ENCODE measurements at regions not wholly inside any gene's neighbourhood (a gene's known extent, or its start where the extent isn't known, plus 50 kb on each side); places are given as distances from the start of the nearest gene placed in this dataset.

GRCh38 chr18:51603111-51603510 is 405.6 kb upstream of the MEX3C start:
- no peak for DNase-seq

DNA sequence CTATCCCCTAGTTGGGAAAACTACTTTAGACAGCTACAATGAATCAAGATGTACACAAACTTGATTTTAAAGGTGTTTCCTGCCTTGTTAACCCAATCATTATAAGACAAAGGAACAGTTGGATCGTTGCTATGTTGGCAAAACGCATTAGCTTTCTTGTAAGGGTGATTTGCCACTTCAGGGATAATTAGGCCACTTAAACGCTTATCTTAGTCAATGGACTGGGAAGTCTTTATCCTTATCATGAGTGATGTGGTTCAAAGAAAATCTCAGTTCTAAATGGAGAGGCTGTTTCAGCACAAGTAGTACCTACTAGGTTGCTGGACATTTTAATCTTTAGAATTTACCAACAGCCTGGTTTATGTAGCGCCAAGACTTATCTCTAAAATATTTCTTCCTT is 406.1 kb upstream of the MEX3C start:
- no peak for DNase-seq

DNA sequence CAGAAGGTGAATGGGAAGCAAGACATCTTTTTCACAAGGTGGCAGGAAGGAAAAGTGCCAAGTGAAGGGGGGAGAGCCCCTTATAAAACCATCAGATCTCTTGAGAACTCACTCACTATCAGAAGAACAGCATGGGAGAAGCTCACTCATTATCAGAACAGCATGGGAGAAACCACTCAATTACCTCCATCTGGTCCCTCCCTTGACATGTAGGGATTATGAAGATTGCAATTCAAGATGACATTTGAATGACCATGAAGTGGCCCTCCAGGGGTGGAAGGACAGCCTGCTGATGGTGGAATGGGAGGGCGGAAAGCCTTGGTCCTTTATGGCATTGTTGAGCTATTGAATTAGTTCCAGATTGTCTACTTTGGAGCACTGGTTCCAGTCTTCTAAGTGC is 413.0 kb upstream of the MEX3C start:
- DNase-seq: no peak

- no peak for DNase-seq
These were observed 413.8 kb upstream of the MEX3C start for GRCh38 chr18:51611326-51611725.

- no peak for DNase-seq
These were observed 416.6 kb upstream of the MEX3C start for GRCh38 chr18:51614033-51614432.

DNA sequence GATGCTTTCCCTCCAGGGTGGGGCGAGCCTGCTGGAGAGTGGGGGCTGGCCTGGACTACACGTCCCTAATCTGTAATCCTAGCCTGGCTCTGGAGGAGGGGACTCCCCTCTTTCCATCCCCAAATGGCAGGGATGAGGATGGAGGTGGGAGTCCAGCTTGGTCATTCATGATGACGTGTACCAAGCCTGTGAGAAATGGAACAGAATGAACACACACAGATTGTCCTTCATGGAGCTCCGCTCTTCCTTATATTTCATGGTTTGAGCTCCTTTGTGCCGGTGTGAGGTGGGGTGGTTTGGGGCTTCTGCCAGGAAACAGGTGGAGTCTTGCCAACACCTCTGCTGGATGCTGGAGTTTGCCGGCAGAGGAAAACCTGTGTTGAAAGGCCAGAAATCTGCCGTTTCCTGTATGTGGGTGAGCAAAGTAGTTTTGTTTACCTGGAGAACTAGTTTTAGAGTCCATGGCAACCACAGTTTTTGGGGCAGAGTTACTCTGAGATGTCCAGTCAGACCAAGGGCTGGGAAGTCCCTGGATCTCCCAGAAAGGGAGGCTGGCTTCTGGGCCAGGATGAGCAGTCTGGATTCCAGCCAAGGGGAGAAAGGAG is 417.6 kb upstream of the MEX3C start:
- DNase-seq: no peak

DNA sequence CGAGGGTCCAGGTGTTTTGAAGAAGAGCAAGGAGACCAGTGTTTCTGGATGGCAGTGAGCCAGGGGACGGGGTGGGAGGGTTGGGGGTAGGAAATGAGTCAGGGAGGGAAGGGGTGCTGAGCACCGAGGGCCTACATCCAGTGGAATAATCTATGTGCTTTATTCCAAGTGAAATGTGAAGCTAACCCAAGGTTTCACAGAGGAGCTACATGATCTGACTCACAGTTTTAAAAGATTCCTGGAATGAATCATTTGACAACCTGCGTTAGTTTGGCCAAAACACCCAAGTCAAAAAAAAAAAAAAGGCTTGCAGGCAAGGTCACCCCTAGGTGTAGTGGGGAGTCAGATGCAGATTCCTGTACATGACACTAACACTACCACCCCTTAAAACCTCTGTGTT is 419.7 kb upstream of the MEX3C start:
- DNase-seq: no peak

GRCh38 chr18:51617572-51618260 is 420.2 kb upstream of the MEX3C start:
- DNase-seq: no peak

DNA sequence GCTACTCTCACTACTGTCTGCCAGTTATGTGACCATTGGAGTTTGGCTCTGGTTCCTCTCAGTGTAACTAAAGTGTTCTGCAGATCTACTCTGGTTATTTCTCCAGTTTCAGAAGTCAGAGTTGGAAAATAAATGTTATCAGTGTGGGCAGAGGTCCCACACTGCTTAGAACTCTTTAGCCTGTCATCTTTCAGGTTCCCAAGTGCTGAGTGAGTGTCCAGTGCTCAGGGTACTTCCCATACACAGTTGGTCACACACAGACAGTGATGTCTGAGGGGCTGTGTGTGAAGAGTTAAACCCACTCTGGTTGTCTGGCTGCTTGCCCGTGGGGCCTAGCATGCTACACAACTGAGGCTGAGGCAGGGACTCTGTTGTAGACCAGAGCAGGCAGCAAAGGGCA is 421.8 kb upstream of the MEX3C start:
- DNase-seq: no peak

GRCh38 chr18:51621113-51621863 is 423.8 kb upstream of the MEX3C start:
- peak; percentile 67 for DNase-seq

DNA sequence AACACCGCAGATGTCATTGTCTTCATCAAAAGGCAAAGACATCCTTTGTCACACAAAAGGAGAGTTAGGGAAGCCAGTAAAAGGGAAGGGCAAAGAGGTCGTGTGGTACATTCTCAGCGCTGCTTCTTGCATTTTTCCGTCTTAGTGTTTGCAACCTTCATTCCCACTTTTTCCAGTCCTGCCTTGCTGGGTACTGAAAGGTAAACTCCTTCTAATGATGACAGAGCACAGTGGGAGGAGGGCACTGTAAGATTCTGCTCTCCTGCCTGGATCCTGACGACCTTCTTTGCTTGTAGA is 424.3 kb upstream of the MEX3C start:
- DNase-seq: no peak

DNA sequence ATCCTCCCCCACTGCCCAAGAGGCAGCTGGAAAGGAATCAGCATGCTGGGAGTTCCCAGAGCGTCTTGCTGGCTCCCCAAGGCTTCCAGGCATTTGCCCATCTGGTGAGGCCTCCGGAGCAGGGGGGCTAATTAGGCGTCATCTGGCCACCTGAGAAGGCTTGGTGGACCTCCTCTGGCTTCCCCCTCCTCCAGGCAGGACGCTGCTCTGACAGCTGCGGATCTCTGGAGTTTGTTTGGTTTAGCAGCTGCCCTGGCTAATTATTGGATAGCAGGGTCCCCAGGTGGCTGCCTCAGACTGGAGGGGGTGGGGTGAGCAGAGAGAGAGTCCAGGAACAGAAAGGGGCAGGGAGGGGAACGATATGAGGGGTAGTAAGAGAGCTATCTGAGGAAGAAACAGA is 425.2 kb upstream of the MEX3C start:
- no peak for DNase-seq

- DNase-seq: no peak
These were observed 426.2 kb upstream of the MEX3C start for GRCh38 chr18:51623653-51624052.

DNA sequence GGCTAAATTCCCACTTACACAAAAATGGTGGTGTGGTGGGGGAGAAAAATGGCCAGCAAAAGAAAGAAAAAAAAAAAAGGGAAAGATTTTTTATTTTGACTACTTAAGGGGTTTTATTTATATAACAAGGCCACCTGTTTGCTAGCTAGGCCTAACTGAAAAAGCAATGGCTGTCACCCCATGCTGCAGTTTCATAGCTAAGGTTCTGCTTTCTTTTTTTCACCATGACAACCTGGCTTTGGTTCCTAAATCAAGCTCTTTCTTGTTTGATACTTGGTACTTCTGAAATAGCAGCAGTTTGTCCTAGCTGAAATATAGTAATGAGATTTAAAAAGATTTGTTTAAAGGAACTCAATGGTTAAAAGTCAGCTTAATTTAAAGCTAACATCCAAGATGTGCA is 433.2 kb upstream of the MEX3C start:
- no peak for DNase-seq

DNA sequence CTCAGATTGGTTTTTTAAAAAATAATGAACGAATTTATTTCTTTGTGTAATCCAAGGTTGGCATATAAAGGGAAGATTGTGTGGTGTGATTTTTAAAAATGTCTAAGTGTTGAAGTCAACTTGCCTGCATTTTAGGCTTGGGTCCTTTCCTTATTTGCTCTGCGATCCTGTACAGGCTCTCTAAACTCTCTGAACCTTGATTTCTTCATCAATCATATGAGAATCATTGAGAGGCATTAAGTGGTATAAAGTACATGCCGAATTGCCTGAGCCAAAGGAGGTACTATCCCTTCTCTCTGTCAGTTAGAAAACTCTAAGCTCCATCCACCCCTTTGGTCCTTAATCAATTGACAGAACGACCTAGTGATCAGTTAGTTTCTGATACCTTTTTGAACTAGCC is 440.4 kb upstream of the MEX3C start:
- DNase-seq: no peak

- DNase-seq: no peak
These were observed 442.1 kb upstream of the MEX3C start for GRCh38 chr18:51639541-51639940.

DNA sequence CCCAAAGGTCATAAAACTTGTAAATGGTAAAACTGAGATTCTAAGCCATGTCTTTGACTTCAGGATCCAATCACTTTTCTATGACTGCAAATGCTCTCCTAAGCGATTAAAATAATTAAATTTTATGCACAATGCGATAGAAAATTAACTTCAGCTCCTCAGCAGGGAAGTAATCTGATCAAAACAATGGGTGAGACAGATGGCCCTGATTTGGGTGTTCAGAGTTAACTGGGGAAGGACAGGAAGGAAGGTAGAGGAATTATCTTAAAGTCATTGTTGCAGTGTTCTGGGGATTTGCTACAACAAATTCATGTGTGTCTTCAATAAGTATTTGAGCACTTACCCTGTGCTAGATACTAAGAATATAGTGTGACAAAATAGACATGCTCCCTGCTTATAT is 446.0 kb upstream of the MEX3C start:
- no peak for DNase-seq

- no peak for DNase-seq
These were observed 448.1 kb upstream of the MEX3C start for GRCh38 chr18:51645607-51646006.

DNA sequence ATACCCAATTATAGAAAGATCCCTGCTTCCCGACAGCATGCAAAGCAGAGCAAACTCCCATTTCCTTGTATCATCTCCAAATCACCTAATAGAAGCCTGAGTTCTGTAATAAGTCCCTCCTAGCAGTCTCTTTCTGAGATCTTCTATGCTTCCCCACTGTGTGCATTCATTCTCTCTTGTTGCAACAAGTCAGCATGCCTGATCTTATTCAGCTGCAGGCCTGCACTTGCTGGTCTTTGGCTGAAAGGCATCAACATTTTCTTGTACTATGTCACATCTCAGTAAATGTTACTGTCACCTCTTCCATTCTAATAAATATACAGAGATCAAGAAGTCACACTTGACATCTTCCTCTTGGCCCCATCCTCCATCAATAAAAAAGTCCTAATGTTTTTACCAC is 449.9 kb upstream of the MEX3C start:
- DNase-seq: no peak

GRCh38 chr18:51647942-51648341 is 450.5 kb upstream of the MEX3C start:
- DNase-seq: no peak

GRCh38 chr18:51649796-51650195 is 452.3 kb upstream of the MEX3C start:
- DNase-seq: no peak

- no peak for DNase-seq
These were observed 454.3 kb upstream of the MEX3C start for GRCh38 chr18:51651761-51652160.

DNA sequence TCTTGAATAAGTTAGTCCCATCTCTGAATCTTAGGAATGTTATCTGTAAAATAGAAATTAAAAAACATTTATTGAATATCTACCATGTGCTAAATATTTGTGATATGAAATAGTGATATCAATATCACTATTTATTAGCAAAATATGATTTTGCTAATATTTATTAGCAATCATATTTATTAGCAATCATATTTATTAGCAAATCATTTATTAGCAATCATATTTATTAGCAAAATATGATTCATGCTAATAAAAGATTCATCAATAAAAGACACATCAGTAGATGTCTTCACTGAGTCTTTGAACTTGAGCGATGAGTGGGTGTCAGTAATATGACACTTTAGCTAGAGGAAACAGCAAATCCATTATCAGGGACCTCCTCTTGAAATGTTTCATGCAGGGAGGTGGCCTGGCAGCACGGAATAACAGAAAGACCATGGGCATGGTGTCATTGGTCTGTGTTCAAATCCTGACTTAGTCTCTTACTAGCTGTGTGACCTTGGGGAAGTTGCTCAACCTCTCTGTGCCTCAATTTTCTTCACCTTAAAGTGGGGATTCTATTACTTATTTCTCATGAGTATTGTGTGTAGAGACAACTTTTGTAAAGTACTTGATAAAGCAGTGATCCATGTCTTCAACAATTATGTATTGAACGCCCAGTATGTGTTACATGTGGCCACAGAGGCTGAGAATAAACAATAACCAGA is 456.2 kb upstream of the MEX3C start:
- no peak for DNase-seq

Data from stimulated activated CD8-positive, alpha-beta memory T cell treated with anti-CD3 and anti-CD28 coated beads, Interleukin-4, amount 100 ng/mL, for 48 hours (primary cell).